GM12864 (cell line): ENCODE measurements at regions not wholly inside any gene's neighbourhood (a gene's known extent, or its start where the extent isn't known, plus 50 kb on each side); places are given as distances from the start of the nearest gene placed in this dataset.

Source experiments
- DNase-seq: peaks from one replicate; pipeline ENCODE4 v3.0.0-alpha.2; 2011; ENCODE audit warnings: low read depth
- H3K4me3 ChIP-seq: 2 replicates; pipeline ENCODE4 v1.5.1; 2011; ENCODE audit warnings: mild to moderate bottlenecking, low read depth, low read length, control low read depth
- CTCF ChIP-seq: IDR thresholded peaks from 2 replicates; pipeline ENCODE4 v1.5.1; 2011; ENCODE audit warnings: low read depth, mild to moderate bottlenecking, moderate library complexity, low read length, control low read depth, inconsistent platforms; ENCODE audit errors: missing control alignments

GRCh38 chr4:44859477-44859876, 133.1 kb upstream of the GNPDA2 start:
- TF ChIP-seq CTCF, result no peak
- no peak for DNase-seq
- H3K4me3 ChIP-seq, result no peak overlapping the region

- H3K4me3 ChIP-seq, result no peak overlapping the region
- TF ChIP-seq CTCF, result no peak
- no peak for DNase-seq
These were observed 122.1 kb upstream of the GNPDA2 start for GRCh38 chr4:44848466-44848865.

GRCh38 chr4:44845993-44846392, 119.6 kb upstream of the GNPDA2 start:
- no peak for DNase-seq
- no peak overlapping the region for H3K4me3 ChIP-seq
- no peak for TF ChIP-seq CTCF

GRCh38 chr4:44845309-44845708, 119.0 kb upstream of the GNPDA2 start:
- no peak overlapping the region for H3K4me3 ChIP-seq
- DNase-seq, result no peak
- no peak for TF ChIP-seq CTCF

- TF ChIP-seq CTCF, result no peak
- H3K4me3 ChIP-seq, result no peak overlapping the region
- DNase-seq, result no peak
These were observed 116.2 kb upstream of the GNPDA2 start for GRCh38 chr4:44842531-44842930.

GRCh38 chr4:44817930-44818329, 91.6 kb upstream of the GNPDA2 start:
- no peak for TF ChIP-seq CTCF
- no peak overlapping the region for H3K4me3 ChIP-seq
- no peak for DNase-seq

GRCh38 chr4:44806071-44806470, 79.7 kb upstream of the GNPDA2 start:
- TF ChIP-seq CTCF, result no peak
- DNase-seq, result no peak
- no peak overlapping the region for H3K4me3 ChIP-seq
